Fibroblast of lung (primary cell): ENCODE measurements at regions not wholly inside any gene's neighbourhood (a gene's known extent, or its start where the extent isn't known, plus 50 kb on each side); places are given as distances from the start of the nearest gene placed in this dataset.

Experiments used
- DNase-seq, 2 donors: peaks; one replicate each; pipeline versions ENCODE4 v3.0.0 to v3.0.0-alpha.2; 2010; ENCODE audit warnings: low read depth in 2 of 2
- H2AFZ ChIP-seq: 2 replicates; pipeline ENCODE4 v1.5.1; 2012; ENCODE audit warnings: low read length, control low read depth, inconsistent platforms
- H3K27ac ChIP-seq: 2 replicates; pipeline ENCODE4 v1.5.1; 2011; ENCODE audit warnings: low read length, control low read depth; ENCODE audit not compliant: insufficient read depth
- H3K27me3 ChIP-seq: 2 replicates; pipeline ENCODE4 v1.5.1; 2011; ENCODE audit warnings: mild to moderate bottlenecking, low read length; ENCODE audit not compliant: control insufficient read depth, insufficient read depth
- H3K36me3 ChIP-seq: 2 replicates; pipeline ENCODE4 v1.5.1; 2011; ENCODE audit warnings: low read length; ENCODE audit not compliant: control insufficient read depth, insufficient read depth
- H3K4me1 ChIP-seq: 2 replicates; pipeline ENCODE4 v1.5.1; 2011; ENCODE audit warnings: low read length; ENCODE audit not compliant: control insufficient read depth, insufficient read depth; ENCODE audit errors: extremely low read depth
- H3K4me2 ChIP-seq: 2 replicates; pipeline ENCODE4 v1.5.1; 2011; ENCODE audit warnings: low read length, control low read depth; ENCODE audit not compliant: insufficient read depth; ENCODE audit errors: extremely low read depth
- H3K4me3 ChIP-seq, 4 experiments: fragments of 200-600 bp in 1 of 4; sonication (generic) in 1 of 4; replicated peaks in 1 of 4; 2 replicates each; pipeline ENCODE4 v1.5.1; 2011 to 2016; ENCODE audit warnings: low read length in 4 of 4, low read depth in 3 of 4, mild to moderate bottlenecking in 3 of 4, control low read depth in 2 of 4, inconsistent platforms in 1 of 4, mixed read lengths in 1 of 4; ENCODE audit not compliant: insufficient read depth in 1 of 4; ENCODE audit errors: control extremely low read depth in 1 of 4
- H3K79me2 ChIP-seq: 2 replicates; pipeline ENCODE4 v1.5.1; 2012; ENCODE audit warnings: mild to moderate bottlenecking, low read length, inconsistent platforms; ENCODE audit not compliant: control insufficient read depth, insufficient read depth
- H3K9ac ChIP-seq: 2 replicates; pipeline ENCODE4 v1.5.1; 2011; ENCODE audit warnings: mild to moderate bottlenecking, low read length, control low read depth; ENCODE audit not compliant: insufficient read depth
- H3K9me3 ChIP-seq: 2 replicates; pipeline ENCODE4 v1.5.1; 2012; ENCODE audit warnings: low read depth, low read length; ENCODE audit not compliant: control insufficient read depth, insufficient read depth
- H4K20me1 ChIP-seq: 2 replicates; pipeline ENCODE4 v1.5.1; 2011; ENCODE audit warnings: low read length; ENCODE audit not compliant: control insufficient read depth, insufficient read depth; ENCODE audit errors: extremely low read depth
- CTCF ChIP-seq, 2 donors: IDR thresholded peaks in 1 of 2; conservative IDR thresholded peaks in 1 of 2; 1 replicate in 1 of 2; 2 replicates in 1 of 2; pipeline ENCODE4 v1.5.1; 2011 to 2012; ENCODE audit warnings: low read length in 2 of 2, control low read depth in 1 of 2, inconsistent platforms in 1 of 2, low read depth in 1 of 2, mild to moderate bottlenecking in 1 of 2
- EZH2 ChIP-seq: IDR thresholded peaks from 2 replicates; pipeline ENCODE4 v1.5.1; 2012; ENCODE audit warnings: low read length, control low read depth, mild to moderate bottlenecking; ENCODE audit errors: missing control alignments

- Histone ChIP-seq H3K9me3 (no peaks in the 10 kb centered on the region), H3K27ac (no peak overlapping the region), H3K27me3 (no peaks in the 10 kb centered on the region), H3K79me2 (no peaks in the 10 kb centered on the region), H3K9ac (no peak overlapping the region), H3K4me1 (no peaks in the 10 kb centered on the region), H3K36me3 (no peaks in the 10 kb centered on the region), H4K20me1 (no peaks in the 10 kb centered on the region), H3K4me2 (no peak overlapping the region), H3K4me3 (no peak overlapping the region), H2AFZ (no peak overlapping the region)
- DNase-seq, result no peak
- no peak for TF ChIP-seq EZH2
- no peak for TF ChIP-seq CTCF (conservative IDR thresholded peaks at IDR 0.05 in 1 of 2, IDR thresholded peaks at IDR 0.05 in 1 of 2; ENCODE audit: low read depth in 1 of 2, low read length in 2 of 2)
Measured at GRCh38 chr1:72690871-72691270, 408.5 kb upstream of the NEGR1 start.

- Histone ChIP-seq H4K20me1 (no peaks in the 10 kb centered on the region), H3K4me3 (no peak overlapping the region), H3K27me3 (no peaks in the 10 kb centered on the region), H3K9me3 (no peaks in the 10 kb centered on the region), H3K9ac (no peak overlapping the region), H3K4me1 (no peaks in the 10 kb centered on the region), H3K36me3 (no peaks in the 10 kb centered on the region), H3K27ac (no peak overlapping the region), H3K4me2 (no peak overlapping the region), H2AFZ (no peak overlapping the region), H3K79me2 (no peaks in the 10 kb centered on the region)
- no peak for DNase-seq
- TF ChIP-seq CTCF (conservative IDR thresholded peaks at IDR 0.05 in 1 of 2, IDR thresholded peaks at IDR 0.05 in 1 of 2; ENCODE audit: low read depth in 1 of 2, low read length in 2 of 2) (no peak), EZH2 (no peak)
Measured at GRCh38 chr1:72678683-72679082, 396.3 kb upstream of the NEGR1 start.

- Histone ChIP-seq H3K36me3 (no peaks in the 10 kb centered on the region), H3K27ac (no peak overlapping the region), H4K20me1 (no peaks in the 10 kb centered on the region), H3K9ac (no peak overlapping the region), H2AFZ (no peak overlapping the region), H3K27me3 (no peaks in the 10 kb centered on the region), H3K4me3 (no peak overlapping the region), H3K9me3 (no peaks in the 10 kb centered on the region), H3K4me1 (no peaks in the 10 kb centered on the region), H3K4me2 (no peak overlapping the region), H3K79me2 (no peaks in the 10 kb centered on the region)
- DNase-seq, result no peak
- TF ChIP-seq CTCF (conservative IDR thresholded peaks at IDR 0.05 in 1 of 2, IDR thresholded peaks at IDR 0.05 in 1 of 2; ENCODE audit: low read depth in 1 of 2, low read length in 2 of 2) (no peak), EZH2 (no peak)
Measured at GRCh38 chr1:72670902-72671301, 388.6 kb upstream of the NEGR1 start.
